ENCODE measurements at regions not wholly inside any gene's neighbourhood (a gene's known extent, or its start where the extent isn't known, plus 50 kb on each side); places are given as distances from the start of the nearest gene placed in this dataset.

GRCh38 chr6:26292709-26293108, 72.3 kb upstream of the BTN3A2 start:
- DNase-seq = no peak

- DNase-seq = no peak
Measured at GRCh38 chr6:26294302-26294701, 70.7 kb upstream of the BTN3A2 start.

GRCh38 chr6:26295691-26296555, 69.1 kb upstream of the BTN3A2 start:
- no peak for DNase-seq

GRCh38 chr6:26296556-26296856, 68.5 kb upstream of the BTN3A2 start:
- no peak for DNase-seq

GRCh38 chr6:26296857-26297648, 67.9 kb upstream of the BTN3A2 start:
- DNase-seq = no peak

GRCh38 chr6:26299286-26300042, 65.5 kb upstream of the BTN3A2 start:
- DNase-seq = no peak

- no peak for DNase-seq
Measured at GRCh38 chr6:26300043-26300331, 65.0 kb upstream of the BTN3A2 start.

GRCh38 chr6:26300359-26300758, 64.6 kb upstream of the BTN3A2 start:
- DNase-seq = no peak

GRCh38 chr6:26300828-26301227, 64.2 kb upstream of the BTN3A2 start:
- DNase-seq = no peak

GRCh38 chr6:26301638-26302037, 63.4 kb upstream of the BTN3A2 start:
- no peak for DNase-seq

- no peak for DNase-seq
Measured at GRCh38 chr6:26302941-26303559, 61.9 kb upstream of the BTN3A2 start.

GRCh38 chr6:26304213-26304796, 60.7 kb upstream of the BTN3A2 start:
- no peak for DNase-seq

GRCh38 chr6:26304797-26305640, 60.0 kb upstream of the BTN3A2 start:
- DNase-seq = peak in 1 of 2 donors; percentile 53

GRCh38 chr6:26305641-26305969, 59.4 kb upstream of the BTN3A2 start:
- no peak for DNase-seq

GRCh38 chr6:26306232-26306631, 58.8 kb upstream of the BTN3A2 start:
- no peak for DNase-seq

- DNase-seq = no peak
Measured at GRCh38 chr6:26307850-26308249, 57.1 kb upstream of the BTN3A2 start.

- DNase-seq = no peak
Measured at GRCh38 chr6:26309731-26310142, 55.3 kb upstream of the BTN3A2 start.

GRCh38 chr6:26311012-26311384, 54.0 kb upstream of the BTN3A2 start:
- peak; percentile 58 to 65 for DNase-seq

GRCh38 chr6:26311385-26312095, 53.5 kb upstream of the BTN3A2 start:
- peak; percentile 51 to 69 for DNase-seq

- no peak for DNase-seq
Measured at GRCh38 chr6:26312096-26312463, 52.9 kb upstream of the BTN3A2 start.

All from stimulated activated CD4-positive, alpha-beta T cell treated with anti-CD3 and anti-CD28 coated beads, Interleukin-2, amount 100 ng/mL, for 48 hours (primary cell).